C4-2B (cell line): ENCODE measurements at regions not wholly inside any gene's neighbourhood (a gene's known extent, or its start where the extent isn't known, plus 50 kb on each side); places are given as distances from the start of the nearest gene placed in this dataset.
"Not testable (repeated sequence)": the region's sequence is repeated elsewhere in the genome, so short reads cannot be mapped to it uniquely, and the experiment has no call there.

Experiments
- CTCF ChIP-seq: fragments of 450-650 bp; conservative IDR thresholded peaks from 2 replicates; pipeline ENCODE4 v1.5.1; 2017; ENCODE audit warnings: mild to moderate bottlenecking
- ZFX ChIP-seq: fragments of 450-650 bp; IDR thresholded peaks from 2 replicates; pipeline ENCODE4 v1.6.1; 2017

DNA sequence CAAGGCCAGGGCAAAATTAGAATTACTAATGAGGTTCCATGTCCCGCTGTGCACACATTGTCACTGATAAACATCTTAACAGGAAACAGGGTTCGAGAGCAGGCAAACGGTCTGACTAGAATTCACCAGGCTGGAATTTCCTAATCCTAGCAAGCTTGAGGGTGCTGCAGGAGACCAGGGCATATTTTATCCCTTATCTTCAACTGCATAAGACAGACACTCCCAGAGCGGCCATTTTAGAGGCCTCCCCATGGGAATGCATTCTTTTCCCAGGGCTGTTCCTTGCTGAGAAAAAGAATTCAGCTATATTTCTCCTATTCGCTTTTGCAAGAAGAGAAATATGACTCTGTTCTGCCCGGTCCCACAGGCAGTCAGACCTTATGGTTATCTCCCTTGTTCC is 282.5 kb upstream of the TACR3 start:
- not testable (repeated sequence) for TF ChIP-seq CTCF, ZFX
